ENCODE measurements at regions not wholly inside any gene's neighbourhood (a gene's known extent, or its start where the extent isn't known, plus 50 kb on each side); places are given as distances from the start of the nearest gene placed in this dataset.

- no peak for TF ChIP-seq YY1 (IDR thresholded peaks at IDR 0.05; ENCODE audit: insufficient read depth, insufficient read length)
- TF ChIP-seq SUZ12 (IDR thresholded peaks at IDR 0.05; ENCODE audit: extremely low read depth, insufficient read depth, insufficient read length), result no peak
Measured at GRCh38 chr1:81327103-81327710, 473.5 kb upstream of the ADGRL2 start.
